ENCODE measurements at regions not wholly inside any gene's neighbourhood (a gene's known extent, or its start where the extent isn't known, plus 50 kb on each side); places are given as distances from the start of the nearest gene placed in this dataset.

DNA sequence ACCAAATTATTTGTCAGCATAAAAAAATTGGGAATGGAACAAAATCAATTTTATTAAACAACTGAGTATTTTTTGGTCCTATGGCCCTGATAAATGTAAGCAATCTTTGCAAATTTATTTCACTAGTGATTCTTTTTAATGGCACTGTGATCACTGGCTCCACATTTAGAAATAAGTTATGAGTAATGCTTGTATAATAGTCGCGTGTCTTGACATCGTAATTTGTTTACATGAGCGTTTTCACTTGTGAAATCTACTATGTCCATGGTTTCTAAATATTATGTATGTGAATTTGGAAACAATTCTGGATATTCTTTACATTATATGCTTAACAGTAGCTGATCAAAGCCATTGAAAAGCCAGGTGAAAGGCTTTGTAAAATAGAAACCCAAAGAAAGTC lies 817.5 kb downstream of the EFNA5 start:
- 88% methylated on average over 4 of the region's 4 CpGs for WGBS (ENCODE audit: low lambda C conversion rate)
- Histone ChIP-seq H3K27ac (ENCODE audit: low read depth in 2 of 2, low read length in 1 of 2) (no peak overlapping the region), H3K9ac (no peak overlapping the region), H3K9me3 (no peaks in the 10 kb centered on the region), H3K4me3 (ENCODE audit: low read depth in 2 of 2, low read length in 1 of 2) (no peak overlapping the region), H2AFZ (ENCODE audit: low read depth) (no peak overlapping the region; the same call in 1 of the 2 replicates), H3K36me3 (replicated peaks in 1 of 2; ENCODE audit: control insufficient read depth in 1 of 2, insufficient read depth in 2 of 2, low read length in 1 of 2) (no peaks in the 10 kb centered on the region), H3K79me2 (ENCODE audit: insufficient read depth) (no peaks in the 10 kb centered on the region), H3K4me1 (ENCODE audit: control insufficient read depth in 1 of 2, insufficient read depth in 2 of 2, low read depth in 1 of 2, low read length in 1 of 2) (no peaks in the 10 kb centered on the region; a peak in 1 of 4 replicates), H3F3A (replicated peaks; ENCODE audit: insufficient read depth) (no peaks in the 10 kb centered on the region), H3K27me3 (ENCODE audit: insufficient read depth) (no peaks in the 10 kb centered on the region), H3K4me2 (no peak overlapping the region), H3K9me2 (no peaks in the 10 kb centered on the region), H4K20me1 (ENCODE audit: insufficient read depth) (no peaks in the 10 kb centered on the region)
- CTCF ChIA-PET, result no interaction called here
- no peak for DNase-seq
- TF ChIP-seq EP300 (IDR thresholded peaks at IDR 0.05; ENCODE audit: borderline replicate concordance in 1 of 2, low read depth in 1 of 2, low read length in 1 of 2) (no peak), POLR2AphosphoS5 (IDR thresholded peaks at IDR 0.05; ENCODE audit: low read depth, low read length) (no peak), FOXM1 (IDR thresholded peaks at IDR 0.05; ENCODE audit: low read depth) (no peak), ELF1 (IDR thresholded peaks at IDR 0.05) (no peak), YY1 (IDR thresholded peaks at IDR 0.05; ENCODE audit: low read depth) (no peak), MXI1 (IDR thresholded peaks at IDR 0.05; ENCODE audit: low read depth, low read length) (no peak), FOSL2 (IDR thresholded peaks at IDR 0.05; ENCODE audit: borderline replicate concordance, low read depth) (no peak)
- TF ChIP-seq, protein P1, sequence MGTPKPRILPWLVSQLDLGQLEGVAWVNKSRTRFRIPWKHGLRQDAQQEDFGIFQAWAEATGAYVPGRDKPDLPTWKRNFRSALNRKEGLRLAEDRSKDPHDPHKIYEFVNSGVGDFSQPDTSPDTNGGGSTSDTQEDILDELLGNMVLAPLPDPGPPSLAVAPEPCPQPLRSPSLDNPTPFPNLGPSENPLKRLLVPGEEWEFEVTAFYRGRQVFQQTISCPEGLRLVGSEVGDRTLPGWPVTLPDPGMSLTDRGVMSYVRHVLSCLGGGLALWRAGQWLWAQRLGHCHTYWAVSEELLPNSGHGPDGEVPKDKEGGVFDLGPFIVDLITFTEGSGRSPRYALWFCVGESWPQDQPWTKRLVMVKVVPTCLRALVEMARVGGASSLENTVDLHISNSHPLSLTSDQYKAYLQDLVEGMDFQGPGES (IDR thresholded peaks at IDR 0.05; ENCODE audit: low read depth, low read length), result no peak
- TF ChIP-seq, protein P2, sequence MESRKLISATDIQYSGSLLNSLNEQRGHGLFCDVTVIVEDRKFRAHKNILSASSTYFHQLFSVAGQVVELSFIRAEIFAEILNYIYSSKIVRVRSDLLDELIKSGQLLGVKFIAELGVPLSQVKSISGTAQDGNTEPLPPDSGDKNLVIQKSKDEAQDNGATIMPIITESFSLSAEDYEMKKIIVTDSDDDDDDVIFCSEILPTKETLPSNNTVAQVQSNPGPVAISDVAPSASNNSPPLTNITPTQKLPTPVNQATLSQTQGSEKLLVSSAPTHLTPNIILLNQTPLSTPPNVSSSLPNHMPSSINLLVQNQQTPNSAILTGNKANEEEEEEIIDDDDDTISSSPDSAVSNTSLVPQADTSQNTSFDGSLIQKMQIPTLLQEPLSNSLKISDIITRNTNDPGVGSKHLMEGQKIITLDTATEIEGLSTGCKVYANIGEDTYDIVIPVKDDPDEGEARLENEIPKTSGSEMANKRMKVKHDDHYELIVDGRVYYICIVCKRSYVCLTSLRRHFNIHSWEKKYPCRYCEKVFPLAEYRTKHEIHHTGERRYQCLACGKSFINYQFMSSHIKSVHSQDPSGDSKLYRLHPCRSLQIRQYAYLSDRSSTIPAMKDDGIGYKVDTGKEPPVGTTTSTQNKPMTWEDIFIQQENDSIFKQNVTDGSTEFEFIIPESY (IDR thresholded peaks at IDR 0.05; ENCODE audit: borderline replicate concordance, low read depth), result no peak
- TF ChIP-seq, protein P3, sequence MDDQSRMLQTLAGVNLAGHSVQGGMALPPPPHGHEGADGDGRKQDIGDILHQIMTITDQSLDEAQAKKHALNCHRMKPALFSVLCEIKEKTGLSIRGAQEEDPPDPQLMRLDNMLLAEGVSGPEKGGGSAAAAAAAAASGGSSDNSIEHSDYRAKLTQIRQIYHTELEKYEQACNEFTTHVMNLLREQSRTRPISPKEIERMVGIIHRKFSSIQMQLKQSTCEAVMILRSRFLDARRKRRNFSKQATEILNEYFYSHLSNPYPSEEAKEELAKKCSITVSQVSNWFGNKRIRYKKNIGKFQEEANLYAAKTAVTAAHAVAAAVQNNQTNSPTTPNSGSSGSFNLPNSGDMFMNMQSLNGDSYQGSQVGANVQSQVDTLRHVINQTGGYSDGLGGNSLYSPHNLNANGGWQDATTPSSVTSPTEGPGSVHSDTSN (IDR thresholded peaks at IDR 0.05), result no peak
- POLR2A ChIA-PET, result no interaction called here

DNA sequence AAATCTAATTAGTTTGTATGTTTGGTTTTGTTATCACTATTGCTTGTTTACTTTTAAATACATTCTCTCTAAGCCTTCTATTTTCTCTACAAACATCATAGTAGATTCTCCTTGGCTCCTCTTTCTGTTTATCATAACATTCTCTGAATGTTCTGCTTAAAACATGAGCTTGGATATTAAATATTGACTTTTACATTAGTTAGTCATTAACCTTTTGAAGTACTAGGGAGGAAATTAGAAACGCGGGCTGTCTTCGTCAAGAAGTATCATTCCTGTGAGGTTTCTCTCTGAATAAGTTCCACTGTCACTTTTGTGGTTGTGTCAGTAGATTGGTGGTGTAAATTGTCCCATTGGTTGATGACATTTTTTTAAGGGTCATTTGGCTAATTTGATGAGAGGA lies 821.5 kb downstream of the EFNA5 start:
- DNase-seq, result no peak
- ChIA-PET CTCF (no interaction called here), POLR2A (no interaction called here)
- H2AFZ ChIP-seq (ENCODE audit: low read depth), result no peak overlapping the region
- no peaks in the 10 kb centered on the region for H3K9me2 ChIP-seq
- H3K4me3 ChIP-seq (ENCODE audit: low read depth in 2 of 2, low read length in 1 of 2), result no peak overlapping the region
- H3K27me3 ChIP-seq (ENCODE audit: insufficient read depth), result no peaks in the 10 kb centered on the region
- H3K27ac ChIP-seq (ENCODE audit: low read depth in 2 of 2, low read length in 1 of 2), result no peak overlapping the region
- no peaks in the 10 kb centered on the region for H3K36me3 ChIP-seq (replicated peaks in 1 of 2; ENCODE audit: control insufficient read depth in 1 of 2, insufficient read depth in 2 of 2, low read length in 1 of 2)
- H3K9ac ChIP-seq, result no peak overlapping the region
- H3K79me2 ChIP-seq (ENCODE audit: insufficient read depth), result no peaks in the 10 kb centered on the region
- H3K4me1 ChIP-seq (ENCODE audit: control insufficient read depth in 1 of 2, insufficient read depth in 2 of 2, low read depth in 1 of 2, low read length in 1 of 2), result no peaks in the 10 kb centered on the region; a peak in 1 of 4 replicates
- no peaks in the 10 kb centered on the region for H3K9me3 ChIP-seq
- H3F3A ChIP-seq (replicated peaks; ENCODE audit: insufficient read depth), result no peaks in the 10 kb centered on the region
- no peaks in the 10 kb centered on the region for H4K20me1 ChIP-seq (ENCODE audit: insufficient read depth)
- 80% methylated on average over 3 of the region's 3 CpGs for WGBS (ENCODE audit: low lambda C conversion rate)
- H3K4me2 ChIP-seq, result no peak overlapping the region
- TF ChIP-seq, protein P4, sequence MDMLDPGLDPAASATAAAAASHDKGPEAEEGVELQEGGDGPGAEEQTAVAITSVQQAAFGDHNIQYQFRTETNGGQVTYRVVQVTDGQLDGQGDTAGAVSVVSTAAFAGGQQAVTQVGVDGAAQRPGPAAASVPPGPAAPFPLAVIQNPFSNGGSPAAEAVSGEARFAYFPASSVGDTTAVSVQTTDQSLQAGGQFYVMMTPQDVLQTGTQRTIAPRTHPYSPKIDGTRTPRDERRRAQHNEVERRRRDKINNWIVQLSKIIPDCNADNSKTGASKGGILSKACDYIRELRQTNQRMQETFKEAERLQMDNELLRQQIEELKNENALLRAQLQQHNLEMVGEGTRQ (IDR thresholded peaks at IDR 0.05; ENCODE audit: borderline replicate concordance, low read depth, low read length), result no peak
- TF ChIP-seq GABPA (IDR thresholded peaks at IDR 0.05; ENCODE audit: low read depth), result no peak
- TF ChIP-seq RAD21 (IDR thresholded peaks at IDR 0.05; ENCODE audit: low read length), result no peak
- no peak for TF ChIP-seq TEAD4 (IDR thresholded peaks at IDR 0.05; ENCODE audit: borderline replicate concordance, insufficient read depth)
- TF ChIP-seq, protein P5, sequence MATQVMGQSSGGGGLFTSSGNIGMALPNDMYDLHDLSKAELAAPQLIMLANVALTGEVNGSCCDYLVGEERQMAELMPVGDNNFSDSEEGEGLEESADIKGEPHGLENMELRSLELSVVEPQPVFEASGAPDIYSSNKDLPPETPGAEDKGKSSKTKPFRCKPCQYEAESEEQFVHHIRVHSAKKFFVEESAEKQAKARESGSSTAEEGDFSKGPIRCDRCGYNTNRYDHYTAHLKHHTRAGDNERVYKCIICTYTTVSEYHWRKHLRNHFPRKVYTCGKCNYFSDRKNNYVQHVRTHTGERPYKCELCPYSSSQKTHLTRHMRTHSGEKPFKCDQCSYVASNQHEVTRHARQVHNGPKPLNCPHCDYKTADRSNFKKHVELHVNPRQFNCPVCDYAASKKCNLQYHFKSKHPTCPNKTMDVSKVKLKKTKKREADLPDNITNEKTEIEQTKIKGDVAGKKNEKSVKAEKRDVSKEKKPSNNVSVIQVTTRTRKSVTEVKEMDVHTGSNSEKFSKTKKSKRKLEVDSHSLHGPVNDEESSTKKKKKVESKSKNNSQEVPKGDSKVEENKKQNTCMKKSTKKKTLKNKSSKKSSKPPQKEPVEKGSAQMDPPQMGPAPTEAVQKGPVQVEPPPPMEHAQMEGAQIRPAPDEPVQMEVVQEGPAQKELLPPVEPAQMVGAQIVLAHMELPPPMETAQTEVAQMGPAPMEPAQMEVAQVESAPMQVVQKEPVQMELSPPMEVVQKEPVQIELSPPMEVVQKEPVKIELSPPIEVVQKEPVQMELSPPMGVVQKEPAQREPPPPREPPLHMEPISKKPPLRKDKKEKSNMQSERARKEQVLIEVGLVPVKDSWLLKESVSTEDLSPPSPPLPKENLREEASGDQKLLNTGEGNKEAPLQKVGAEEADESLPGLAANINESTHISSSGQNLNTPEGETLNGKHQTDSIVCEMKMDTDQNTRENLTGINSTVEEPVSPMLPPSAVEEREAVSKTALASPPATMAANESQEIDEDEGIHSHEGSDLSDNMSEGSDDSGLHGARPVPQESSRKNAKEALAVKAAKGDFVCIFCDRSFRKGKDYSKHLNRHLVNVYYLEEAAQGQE (IDR thresholded peaks at IDR 0.05; ENCODE audit: low read depth, low read length), result no peak
- TF ChIP-seq RFX5 (IDR thresholded peaks at IDR 0.05; ENCODE audit: low read length), result no peak
- TF ChIP-seq NFIC (IDR thresholded peaks at IDR 0.05; ENCODE audit: borderline replicate concordance), result no peak
- TF ChIP-seq CHD2 (IDR thresholded peaks at IDR 0.05; ENCODE audit: low read length, partially characterized antibody), result no peak
- no peak for TF ChIP-seq FOSL2 (IDR thresholded peaks at IDR 0.05; ENCODE audit: borderline replicate concordance, low read depth)
- TF ChIP-seq, protein P3 (IDR thresholded peaks at IDR 0.05), result no peak
- no peak for TF ChIP-seq RCOR1 (IDR thresholded peaks at IDR 0.05; ENCODE audit: low read length)
